IMR-90 (cell line): ENCODE measurements at regions not wholly inside any gene's neighbourhood (a gene's known extent, or its start where the extent isn't known, plus 50 kb on each side); places are given as distances from the start of the nearest gene placed in this dataset.

Experiments
- CEBPB ChIP-seq: IDR thresholded peaks from 2 replicates; pipeline ENCODE4 v1.6.1; 2012; ENCODE audit warnings: low read depth, low read length, improper control_type of control experiment
- FOS ChIP-seq: fragments of 150-350 bp; IDR thresholded peaks from 2 replicates; pipeline ENCODE4 v1.6.1; 2016; ENCODE audit warnings: low read depth, low read length
- NFE2L2 ChIP-seq: fragments of 150-350 bp; IDR thresholded peaks from 2 replicates; pipeline ENCODE4 v1.6.1; 2016; ENCODE audit warnings: low read depth, mild to moderate bottlenecking, low read length
- POLR2A ChIP-seq: IDR thresholded peaks from 2 replicates; pipeline ENCODE4 v1.6.1; 2012; ENCODE audit warnings: mild to moderate bottlenecking, low read depth, low read length
- TF ChIP-seq, protein P1 (sequence below): fragments of 150-350 bp; IDR thresholded peaks from 2 replicates; pipeline ENCODE4 v1.6.1; 2017; ENCODE audit warnings: mild to moderate bottlenecking, antibody characterized with exemption, low read length, low read depth
- TF ChIP-seq, protein P2 (sequence below): conservative IDR thresholded peaks from 2 replicates; pipeline ENCODE4 v1.5.1; 2012; ENCODE audit warnings: mild to moderate bottlenecking, low read depth, low read length, improper control_type of control experiment

DNA sequence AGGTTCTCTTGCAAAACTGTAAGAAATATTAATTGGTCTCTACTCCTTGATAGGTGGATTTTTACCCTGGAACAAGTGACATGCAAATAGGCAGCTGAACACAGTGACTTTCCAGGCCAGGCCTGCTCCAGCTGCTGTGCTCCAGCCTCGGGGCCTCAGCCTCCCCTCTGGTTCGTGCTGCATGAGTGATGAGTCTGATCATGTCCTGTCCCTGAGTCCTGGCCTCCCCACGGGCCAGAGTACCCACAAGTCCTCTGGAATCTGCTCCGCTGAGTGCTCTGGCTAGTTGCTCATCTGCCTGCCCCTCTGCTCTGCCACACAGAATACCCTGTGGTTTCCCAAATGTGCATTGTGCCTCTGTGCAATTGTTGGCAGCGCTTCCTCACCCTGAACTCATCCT, 80.1 kb upstream of the PDZD8 start:
- TF ChIP-seq POLR2A = no peak
- TF ChIP-seq, protein P1, sequence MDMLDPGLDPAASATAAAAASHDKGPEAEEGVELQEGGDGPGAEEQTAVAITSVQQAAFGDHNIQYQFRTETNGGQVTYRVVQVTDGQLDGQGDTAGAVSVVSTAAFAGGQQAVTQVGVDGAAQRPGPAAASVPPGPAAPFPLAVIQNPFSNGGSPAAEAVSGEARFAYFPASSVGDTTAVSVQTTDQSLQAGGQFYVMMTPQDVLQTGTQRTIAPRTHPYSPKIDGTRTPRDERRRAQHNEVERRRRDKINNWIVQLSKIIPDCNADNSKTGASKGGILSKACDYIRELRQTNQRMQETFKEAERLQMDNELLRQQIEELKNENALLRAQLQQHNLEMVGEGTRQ = no peak
- TF ChIP-seq, protein P2, sequence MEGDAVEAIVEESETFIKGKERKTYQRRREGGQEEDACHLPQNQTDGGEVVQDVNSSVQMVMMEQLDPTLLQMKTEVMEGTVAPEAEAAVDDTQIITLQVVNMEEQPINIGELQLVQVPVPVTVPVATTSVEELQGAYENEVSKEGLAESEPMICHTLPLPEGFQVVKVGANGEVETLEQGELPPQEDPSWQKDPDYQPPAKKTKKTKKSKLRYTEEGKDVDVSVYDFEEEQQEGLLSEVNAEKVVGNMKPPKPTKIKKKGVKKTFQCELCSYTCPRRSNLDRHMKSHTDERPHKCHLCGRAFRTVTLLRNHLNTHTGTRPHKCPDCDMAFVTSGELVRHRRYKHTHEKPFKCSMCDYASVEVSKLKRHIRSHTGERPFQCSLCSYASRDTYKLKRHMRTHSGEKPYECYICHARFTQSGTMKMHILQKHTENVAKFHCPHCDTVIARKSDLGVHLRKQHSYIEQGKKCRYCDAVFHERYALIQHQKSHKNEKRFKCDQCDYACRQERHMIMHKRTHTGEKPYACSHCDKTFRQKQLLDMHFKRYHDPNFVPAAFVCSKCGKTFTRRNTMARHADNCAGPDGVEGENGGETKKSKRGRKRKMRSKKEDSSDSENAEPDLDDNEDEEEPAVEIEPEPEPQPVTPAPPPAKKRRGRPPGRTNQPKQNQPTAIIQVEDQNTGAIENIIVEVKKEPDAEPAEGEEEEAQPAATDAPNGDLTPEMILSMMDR = no peak
- TF ChIP-seq NFE2L2 = no peak
- no peak for TF ChIP-seq CEBPB
- TF ChIP-seq FOS = no peak
